ENCODE measurements at regions not wholly inside any gene's neighbourhood (a gene's known extent, or its start where the extent isn't known, plus 50 kb on each side); places are given as distances from the start of the nearest gene placed in this dataset.

- no peak overlapping the region for H3K18ac ChIP-seq (ENCODE audit: low read length)
Measured at GRCh38 chr12:60324746-60325145, 728.9 kb downstream of the SLC16A7 start.

GRCh38 chr12:60333461-60333860 lies 737.6 kb downstream of the SLC16A7 start:
- no peaks in the 10 kb centered on the region for H3K27me3 ChIP-seq (ENCODE audit: insufficient read depth, low read length)
- H2AFZ ChIP-seq (ENCODE audit: insufficient read depth, low read length, poor library complexity): no peak overlapping the region
- H2BK5ac ChIP-seq (ENCODE audit: low read depth, low read length, poor library complexity): no peak overlapping the region
- no peak overlapping the region for H2BK120ac ChIP-seq (ENCODE audit: insufficient read depth, low read length, poor library complexity)
- H3K23ac ChIP-seq (ENCODE audit: low read length): no peak overlapping the region
- no peaks in the 10 kb centered on the region for H3K4me1 ChIP-seq (ENCODE audit: control insufficient read depth in 1 of 2, insufficient read depth in 2 of 2, low read length in 2 of 2)
- H3K79me2 ChIP-seq (ENCODE audit: control insufficient read depth, insufficient read depth, low read length, poor library complexity): no peaks in the 10 kb centered on the region
- no peak overlapping the region for H3K4ac ChIP-seq (ENCODE audit: low read depth, low read length)
- no peak overlapping the region for H2BK12ac ChIP-seq (ENCODE audit: low read length)
- no peak overlapping the region for H4K12ac ChIP-seq (ENCODE audit: low read depth, low read length)
- no peak overlapping the region for H3K27ac ChIP-seq (ENCODE audit: low read depth, low read length)
- H3K9me3 ChIP-seq (ENCODE audit: insufficient read depth, low read depth, low read length): no peaks in the 10 kb centered on the region
- no peak overlapping the region for H3K14ac ChIP-seq (ENCODE audit: low read length)
- no peaks in the 10 kb centered on the region for H3K36me3 ChIP-seq (ENCODE audit: control insufficient read depth in 1 of 2, insufficient read depth in 2 of 2, low read length in 2 of 2)
- no peak overlapping the region for H3K18ac ChIP-seq (ENCODE audit: low read length)
- no CpG with 5 or more reads among the region's 6 CpGs for WGBS (ENCODE audit: extremely low coverage, insufficient coverage, insufficient read length)
- H3K4me2 ChIP-seq (ENCODE audit: low read length): no peak overlapping the region
- no peak overlapping the region for H4K8ac ChIP-seq (ENCODE audit: low read depth, low read length)
- no peak overlapping the region for H2AK5ac ChIP-seq (ENCODE audit: low read length)
- H3K9ac ChIP-seq (ENCODE audit: low read length): no peak overlapping the region
- no peak for DNase-seq
- H3K4me3 ChIP-seq (ENCODE audit: low read depth, low read length): no peak overlapping the region
- no peaks in the 10 kb centered on the region for H3K79me1 ChIP-seq (ENCODE audit: low read length)
- no peak overlapping the region for H4K91ac ChIP-seq (ENCODE audit: low read depth, low read length)

More at GRCh38 chr12:60324746-60325145, 728.9 kb downstream of the SLC16A7 start:
- no peak for DNase-seq
- Histone ChIP-seq H3K79me2 (ENCODE audit: control insufficient read depth, insufficient read depth, low read length, poor library complexity) (no peaks in the 10 kb centered on the region), H3K4me1 (ENCODE audit: control insufficient read depth in 1 of 2, insufficient read depth in 2 of 2, low read length in 2 of 2) (no peaks in the 10 kb centered on the region), H3K9me3 (ENCODE audit: insufficient read depth, low read depth, low read length) (no peaks in the 10 kb centered on the region), H3K79me1 (ENCODE audit: low read length) (no peaks in the 10 kb centered on the region), H3K4ac (ENCODE audit: low read depth, low read length) (no peak overlapping the region), H3K23ac (ENCODE audit: low read length) (no peak overlapping the region), H3K9ac (ENCODE audit: low read length) (no peak overlapping the region), H3K4me3 (ENCODE audit: low read depth, low read length) (no peak overlapping the region), H3K27ac (ENCODE audit: low read depth, low read length) (no peak overlapping the region), H4K8ac (ENCODE audit: low read depth, low read length) (no peak overlapping the region), H3K36me3 (ENCODE audit: control insufficient read depth in 1 of 2, insufficient read depth in 2 of 2, low read length in 2 of 2) (no peaks in the 10 kb centered on the region), H3K14ac (ENCODE audit: low read length) (no peak overlapping the region), H3K27me3 (ENCODE audit: insufficient read depth, low read length) (no peaks in the 10 kb centered on the region), H2AK5ac (ENCODE audit: low read length) (no peak overlapping the region), H2AFZ (ENCODE audit: insufficient read depth, low read length, poor library complexity) (no peak overlapping the region), H2BK5ac (ENCODE audit: low read depth, low read length, poor library complexity) (no peak overlapping the region), H2BK12ac (ENCODE audit: low read length) (no peak overlapping the region), H2BK120ac (ENCODE audit: insufficient read depth, low read length, poor library complexity) (no peak overlapping the region), H4K91ac (ENCODE audit: low read depth, low read length) (no peak overlapping the region), H4K12ac (ENCODE audit: low read depth, low read length) (no peak overlapping the region), H3K4me2 (ENCODE audit: low read length) (no peak overlapping the region)
- no CpG with 5 or more reads among the region's 1 CpG for WGBS (ENCODE audit: extremely low coverage, insufficient coverage, insufficient read length)

GRCh38 chr12:60335745-60336144 lies 739.9 kb downstream of the SLC16A7 start:
- Histone ChIP-seq H3K14ac (ENCODE audit: low read length) (no peak overlapping the region), H3K9ac (ENCODE audit: low read length) (no peak overlapping the region), H2AK5ac (ENCODE audit: low read length) (no peak overlapping the region), H3K27me3 (ENCODE audit: insufficient read depth, low read length) (no peaks in the 10 kb centered on the region), H3K4me1 (ENCODE audit: control insufficient read depth in 1 of 2, insufficient read depth in 2 of 2, low read length in 2 of 2) (no peaks in the 10 kb centered on the region), H2BK120ac (ENCODE audit: insufficient read depth, low read length, poor library complexity) (no peak overlapping the region), H3K36me3 (ENCODE audit: control insufficient read depth in 1 of 2, insufficient read depth in 2 of 2, low read length in 2 of 2) (no peaks in the 10 kb centered on the region), H3K23ac (ENCODE audit: low read length) (no peak overlapping the region), H4K12ac (ENCODE audit: low read depth, low read length) (no peak overlapping the region), H3K4me2 (ENCODE audit: low read length) (no peak overlapping the region), H2BK12ac (ENCODE audit: low read length) (no peak overlapping the region), H3K79me1 (ENCODE audit: low read length) (no peaks in the 10 kb centered on the region), H3K27ac (ENCODE audit: low read depth, low read length) (no peak overlapping the region), H3K79me2 (ENCODE audit: control insufficient read depth, insufficient read depth, low read length, poor library complexity) (no peaks in the 10 kb centered on the region), H2BK5ac (ENCODE audit: low read depth, low read length, poor library complexity) (no peak overlapping the region), H2AFZ (ENCODE audit: insufficient read depth, low read length, poor library complexity) (no peak overlapping the region), H4K8ac (ENCODE audit: low read depth, low read length) (no peak overlapping the region), H3K9me3 (ENCODE audit: insufficient read depth, low read depth, low read length) (no peaks in the 10 kb centered on the region), H3K4ac (ENCODE audit: low read depth, low read length) (no peak overlapping the region), H4K91ac (ENCODE audit: low read depth, low read length) (no peak overlapping the region), H3K4me3 (ENCODE audit: low read depth, low read length) (no peak overlapping the region), H3K18ac (ENCODE audit: low read length) (no peak overlapping the region)
- peak in 1 of 2 donors; percentile 32 for DNase-seq

GRCh38 chr12:60337839-60338549 lies 742.2 kb downstream of the SLC16A7 start:
- no peak overlapping the region for H3K4me2 ChIP-seq (ENCODE audit: low read length)
- H2BK120ac ChIP-seq (ENCODE audit: insufficient read depth, low read length, poor library complexity): no peak overlapping the region
- H2AK5ac ChIP-seq (ENCODE audit: low read length): no peak overlapping the region
- no peaks in the 10 kb centered on the region for H3K9me3 ChIP-seq (ENCODE audit: insufficient read depth, low read depth, low read length)
- H2BK5ac ChIP-seq (ENCODE audit: low read depth, low read length, poor library complexity): no peak overlapping the region
- no peaks in the 10 kb centered on the region for H3K27me3 ChIP-seq (ENCODE audit: insufficient read depth, low read length)
- no peak overlapping the region for H4K91ac ChIP-seq (ENCODE audit: low read depth, low read length)
- H3K4me1 ChIP-seq (ENCODE audit: control insufficient read depth in 1 of 2, insufficient read depth in 2 of 2, low read length in 2 of 2): no peaks in the 10 kb centered on the region
- H4K12ac ChIP-seq (ENCODE audit: low read depth, low read length): no peak overlapping the region
- H3K18ac ChIP-seq (ENCODE audit: low read length): no peak overlapping the region
- no peaks in the 10 kb centered on the region for H3K79me1 ChIP-seq (ENCODE audit: low read length)
- H2BK12ac ChIP-seq (ENCODE audit: low read length): no peak overlapping the region
- H3K79me2 ChIP-seq (ENCODE audit: control insufficient read depth, insufficient read depth, low read length, poor library complexity): no peaks in the 10 kb centered on the region
- no peak overlapping the region for H3K4me3 ChIP-seq (ENCODE audit: low read depth, low read length)
- no peak overlapping the region for H3K14ac ChIP-seq (ENCODE audit: low read length)
- H3K23ac ChIP-seq (ENCODE audit: low read length): no peak overlapping the region
- DNase-seq: no peak
- H3K36me3 ChIP-seq (ENCODE audit: control insufficient read depth in 1 of 2, insufficient read depth in 2 of 2, low read length in 2 of 2): no peaks in the 10 kb centered on the region
- H3K27ac ChIP-seq (ENCODE audit: low read depth, low read length): no peak overlapping the region
- no peak overlapping the region for H3K4ac ChIP-seq (ENCODE audit: low read depth, low read length)
- no CpG with 5 or more reads among the region's 5 CpGs for WGBS (ENCODE audit: extremely low coverage, insufficient coverage, insufficient read length)
- H3K9ac ChIP-seq (ENCODE audit: low read length): no peak overlapping the region
- no peak overlapping the region for H2AFZ ChIP-seq (ENCODE audit: insufficient read depth, low read length, poor library complexity)
- H4K8ac ChIP-seq (ENCODE audit: low read depth, low read length): no peak overlapping the region

Measured in trophoblast cell (in vitro differentiated cells and primary cell).